NCI-H460 (cell line): ENCODE measurements at regions not wholly inside any gene's neighbourhood (a gene's known extent, or its start where the extent isn't known, plus 50 kb on each side); places are given as distances from the start of the nearest gene placed in this dataset.

Experiments used
- DNase-seq: peaks from one replicate; pipeline ENCODE4 v3.0.0-alpha.2; 2016; ENCODE audit warnings: low read depth; ENCODE audit errors: extremely low read depth

GRCh38 chr7:20562461-20562860 is 53.0 kb upstream of the ABCB5 start:
- no peak for DNase-seq
